Lower leg skin (tissue), 3 donors: ENCODE measurements at regions not wholly inside any gene's neighbourhood (a gene's known extent, or its start where the extent isn't known, plus 50 kb on each side); places are given as distances from the start of the nearest gene placed in this dataset.

Experiments used
- POLR2A ChIP-seq, 2 donors: fragments of 450-650 bp; IDR thresholded peaks; one replicate each; pipeline ENCODE4 v1.6.1; 2016 to 2017; ENCODE audit warnings: antibody characterized with exemption in 2 of 2, mild to moderate bottlenecking in 1 of 2, moderate library complexity in 1 of 2
- TF ChIP-seq, protein P1 (sequence below), 3 donors: fragments of 450-650 bp; IDR thresholded peaks; one replicate each; pipeline ENCODE4 v1.5.1; 2016; ENCODE audit warnings: antibody characterized with exemption in 3 of 3, mild to moderate bottlenecking in 3 of 3, moderate library complexity in 2 of 3

DNA sequence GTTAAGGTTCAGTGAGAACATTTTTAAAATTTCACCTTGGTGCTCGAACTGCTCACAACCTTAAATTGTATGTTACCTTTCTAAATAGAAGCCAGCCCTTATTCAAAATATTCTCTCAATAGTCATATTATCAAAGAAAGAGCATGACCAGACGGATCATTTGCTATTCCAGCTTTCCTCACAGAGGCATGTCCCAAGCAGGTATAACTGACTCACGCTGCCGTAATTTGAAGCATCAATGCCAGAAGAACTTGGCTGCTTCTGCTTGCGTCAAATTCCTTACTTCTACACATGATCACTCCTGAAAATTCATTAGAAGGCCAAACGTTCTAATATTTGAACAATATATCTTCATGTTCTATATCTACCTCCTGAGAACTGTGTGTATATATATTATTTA is 69.5 kb upstream of the VGLL4 start:
- TF ChIP-seq, protein P1, sequence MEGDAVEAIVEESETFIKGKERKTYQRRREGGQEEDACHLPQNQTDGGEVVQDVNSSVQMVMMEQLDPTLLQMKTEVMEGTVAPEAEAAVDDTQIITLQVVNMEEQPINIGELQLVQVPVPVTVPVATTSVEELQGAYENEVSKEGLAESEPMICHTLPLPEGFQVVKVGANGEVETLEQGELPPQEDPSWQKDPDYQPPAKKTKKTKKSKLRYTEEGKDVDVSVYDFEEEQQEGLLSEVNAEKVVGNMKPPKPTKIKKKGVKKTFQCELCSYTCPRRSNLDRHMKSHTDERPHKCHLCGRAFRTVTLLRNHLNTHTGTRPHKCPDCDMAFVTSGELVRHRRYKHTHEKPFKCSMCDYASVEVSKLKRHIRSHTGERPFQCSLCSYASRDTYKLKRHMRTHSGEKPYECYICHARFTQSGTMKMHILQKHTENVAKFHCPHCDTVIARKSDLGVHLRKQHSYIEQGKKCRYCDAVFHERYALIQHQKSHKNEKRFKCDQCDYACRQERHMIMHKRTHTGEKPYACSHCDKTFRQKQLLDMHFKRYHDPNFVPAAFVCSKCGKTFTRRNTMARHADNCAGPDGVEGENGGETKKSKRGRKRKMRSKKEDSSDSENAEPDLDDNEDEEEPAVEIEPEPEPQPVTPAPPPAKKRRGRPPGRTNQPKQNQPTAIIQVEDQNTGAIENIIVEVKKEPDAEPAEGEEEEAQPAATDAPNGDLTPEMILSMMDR (IDR thresholded peaks at IDR 0.05), result no peak
- TF ChIP-seq POLR2A (IDR thresholded peaks at IDR 0.05), result no peak
